GM21786 (cell line): ENCODE measurements at regions not wholly inside any gene's neighbourhood (a gene's known extent, or its start where the extent isn't known, plus 50 kb on each side); places are given as distances from the start of the nearest gene placed in this dataset.

Source experiments
- ATAC-seq: cut with Tn5 transposase; IDR thresholded peaks from one replicate; pipeline ENCODE4 v1.9.1; 2021; ENCODE audit not compliant: unreplicated experiment

GRCh38 chr9:90948156-90948555 lies 146.5 kb downstream of the SYK start:
- ATAC-seq: no peak

- ATAC-seq: no peak
These were observed 149.0 kb downstream of the SYK start for GRCh38 chr9:90950600-90950999.

- ATAC-seq: no peak
These were observed 151.6 kb downstream of the SYK start for GRCh38 chr9:90953200-90953599.

GRCh38 chr9:90953805-90954204 lies 152.2 kb downstream of the SYK start:
- ATAC-seq: no peak

GRCh38 chr9:90956026-90956810 lies 154.6 kb downstream of the SYK start:
- ATAC-seq: no peak

GRCh38 chr9:90958328-90958727 lies 156.7 kb downstream of the SYK start:
- no peak for ATAC-seq

- no peak for ATAC-seq
These were observed 159.3 kb downstream of the SYK start for GRCh38 chr9:90960941-90961340.

GRCh38 chr9:90961375-90961774 lies 159.8 kb downstream of the SYK start:
- ATAC-seq: no peak

GRCh38 chr9:90964101-90965020 lies 162.7 kb downstream of the SYK start:
- no peak for ATAC-seq

GRCh38 chr9:90965226-90966030 lies 163.8 kb downstream of the SYK start:
- ATAC-seq: no peak

GRCh38 chr9:90966031-90966290 lies 164.3 kb downstream of the SYK start:
- ATAC-seq: no peak

GRCh38 chr9:90966480-90967144 lies 165.0 kb downstream of the SYK start:
- ATAC-seq: no peak

GRCh38 chr9:90967145-90967538 lies 165.5 kb downstream of the SYK start:
- no peak for ATAC-seq

- ATAC-seq: no peak
These were observed 167.5 kb downstream of the SYK start for GRCh38 chr9:90969021-90969675.

GRCh38 chr9:90970608-90971007 lies 169.0 kb downstream of the SYK start:
- ATAC-seq: no peak

GRCh38 chr9:90972057-90972456 lies 170.4 kb downstream of the SYK start:
- ATAC-seq: no peak

GRCh38 chr9:90974016-90974415 lies 172.4 kb downstream of the SYK start:
- no peak for ATAC-seq

- ATAC-seq: no peak
These were observed 173.1 kb downstream of the SYK start for GRCh38 chr9:90974643-90975245.

GRCh38 chr9:90975781-90976538 lies 174.3 kb downstream of the SYK start:
- no peak for ATAC-seq
